Naive thymus-derived CD4-positive, alpha-beta T cell (primary cell): ENCODE measurements at regions not wholly inside any gene's neighbourhood (a gene's known extent, or its start where the extent isn't known, plus 50 kb on each side); places are given as distances from the start of the nearest gene placed in this dataset.
"Not testable (repeated sequence)": the region's sequence is repeated elsewhere in the genome, so short reads cannot be mapped to it uniquely, and the experiment has no call there.

Experiments used
- ATAC-seq: fragments of 150-1000 bp; cut with Tn5 transposase; 2 replicates; pipeline ENCODE4 v1.10.0; 2021; ENCODE audit warnings: mild to moderate bottlenecking, moderate library complexity
- CTCF ChIA-PET: fragments of 350-600 bp; sonication (Branson Sonifier 250); formaldehyde crosslinking; loops from one replicate; lab custom pipeline; 2021; ENCODE audit warnings: antibody characterized with exemption; lab: Charles Lee
- POLR2A ChIA-PET: fragments of 350-600 bp; sonication (Branson Sonifier 250); formaldehyde crosslinking; loops from one replicate; lab custom pipeline; 2021; ENCODE audit warnings: antibody characterized with exemption, inconsistent platforms; lab: Charles Lee
- DNase-seq, 9 donors: peaks; one replicate each; pipeline versions ENCODE4 v3.0.0 to v3.0.0-alpha.2; 2020 to 2022; ENCODE audit warnings: mixed read lengths in 1 of 9
- H3K27ac ChIP-seq: one replicate; pipeline ENCODE4 v1.7.0; 2013; ENCODE audit warnings: mild to moderate bottlenecking, low read depth, low read length, moderate library complexity
- H3K27me3 ChIP-seq, 2 donors: one replicate each; pipeline ENCODE4 v1.7.0; 2013; ENCODE audit warnings: low read length in 2 of 2, mild to moderate bottlenecking in 2 of 2, moderate library complexity in 2 of 2; ENCODE audit not compliant: control insufficient read depth in 2 of 2, insufficient read depth in 2 of 2
- H3K36me3 ChIP-seq, 3 experiments: 1 replicate in 2 of 3; 2 replicates in 1 of 3; pipeline ENCODE4 v1.7.0; 2013; ENCODE audit warnings: low read length in 3 of 3, mild to moderate bottlenecking in 3 of 3, moderate library complexity in 1 of 3; ENCODE audit not compliant: insufficient read depth in 3 of 3, control insufficient read depth in 2 of 3
- H3K4me1 ChIP-seq, 2 donors: one replicate each; pipeline ENCODE4 v1.7.0; 2013; ENCODE audit warnings: low read length in 2 of 2, mild to moderate bottlenecking in 2 of 2, moderate library complexity in 1 of 2; ENCODE audit not compliant: control insufficient read depth in 2 of 2, insufficient read depth in 2 of 2
- H3K4me3 ChIP-seq: 2 replicates; pipeline ENCODE4 v1.7.0; 2013; ENCODE audit warnings: mild to moderate bottlenecking, low read length
- H3K9me3 ChIP-seq, 3 experiments: 1 replicate in 2 of 3; 2 replicates in 1 of 3; pipeline ENCODE4 v1.7.0; 2013; ENCODE audit warnings: low read length in 3 of 3; ENCODE audit not compliant: control insufficient read depth in 2 of 3
- H3K27ac Mint-ChIP-seq, 9 donors: one replicate each; pipeline ENCODE4 v1.8.0; 2020 to 2022; ENCODE audit warnings: mixed read lengths in 9 of 9, mild to moderate bottlenecking in 8 of 9, moderate library complexity in 5 of 9, inconsistent platforms in 2 of 9
- H3K27me3 Mint-ChIP-seq, 5 donors: one replicate each; pipeline ENCODE4 v1.8.0; 2021 to 2022; ENCODE audit warnings: mixed read lengths in 5 of 5, mild to moderate bottlenecking in 1 of 5
- H3K36me3 Mint-ChIP-seq, 5 donors: one replicate each; pipeline ENCODE4 v1.8.0; 2020 to 2022; ENCODE audit warnings: mixed read lengths in 5 of 5, mild to moderate bottlenecking in 3 of 5, inconsistent platforms in 1 of 5
- H3K4me1 Mint-ChIP-seq, 7 donors: one replicate each; pipeline ENCODE4 v1.8.0; 2020 to 2022; ENCODE audit warnings: mixed read lengths in 7 of 7, mild to moderate bottlenecking in 3 of 7, inconsistent platforms in 1 of 7
- H3K4me3 Mint-ChIP-seq, 10 donors: one replicate each; pipeline ENCODE4 v1.8.0; 2020 to 2022; ENCODE audit warnings: mild to moderate bottlenecking in 10 of 10, mixed read lengths in 10 of 10, moderate library complexity in 6 of 10, inconsistent platforms in 2 of 10
- H3K9me3 Mint-ChIP-seq, 11 donors: one replicate each; pipeline ENCODE4 v1.8.0; 2020 to 2022; ENCODE audit warnings: mixed read lengths in 11 of 11, mild to moderate bottlenecking in 4 of 11, inconsistent platforms in 1 of 11, moderate library complexity in 1 of 11
- intact Hi-C, 2 donors: fragments of 100-400 bp; cut with micrococcal nuclease; formaldehyde crosslinking; loops; one replicate each; pipeline ENCODE4 v1.15.1; 2023

GRCh38 chr21:7826174-7826573 is 2695.2 kb upstream of the TPTE start:
- H3K27me3 ChIP-seq, H3K4me1 Mint-ChIP-seq, H3K9me3 ChIP-seq, H3K27me3 Mint-ChIP-seq, intact Hi-C loops, H3K36me3 ChIP-seq, ATAC-seq, CTCF ChIA-PET, H3K27ac Mint-ChIP-seq, H3K36me3 Mint-ChIP-seq, H3K4me1 ChIP-seq, DNase-seq, H3K4me3 Mint-ChIP-seq, POLR2A ChIA-PET, H3K9me3 Mint-ChIP-seq, H3K4me3 ChIP-seq, H3K27ac ChIP-seq: not testable (repeated sequence)

- H3K36me3 Mint-ChIP-seq, H3K4me3 ChIP-seq, CTCF ChIA-PET, H3K27me3 ChIP-seq, ATAC-seq, H3K4me3 Mint-ChIP-seq, H3K27ac Mint-ChIP-seq, H3K4me1 Mint-ChIP-seq, H3K9me3 ChIP-seq, H3K9me3 Mint-ChIP-seq, H3K27ac ChIP-seq, POLR2A ChIA-PET, H3K27me3 Mint-ChIP-seq, H3K4me1 ChIP-seq, DNase-seq, intact Hi-C loops, H3K36me3 ChIP-seq: not testable (repeated sequence)
Measured at GRCh38 chr21:7828260-7828659, 2693.1 kb upstream of the TPTE start.

- H3K9me3 ChIP-seq, DNase-seq, ATAC-seq, CTCF ChIA-PET, H3K36me3 ChIP-seq, H3K4me3 ChIP-seq, H3K4me1 ChIP-seq, intact Hi-C loops, H3K27me3 ChIP-seq, H3K36me3 Mint-ChIP-seq, POLR2A ChIA-PET, H3K27me3 Mint-ChIP-seq, H3K9me3 Mint-ChIP-seq, H3K27ac Mint-ChIP-seq, H3K4me1 Mint-ChIP-seq, H3K27ac ChIP-seq, H3K4me3 Mint-ChIP-seq: not testable (repeated sequence)
Measured at GRCh38 chr21:7829411-7829810, 2692.0 kb upstream of the TPTE start.

GRCh38 chr21:7837315-7837714 is 2684.1 kb upstream of the TPTE start:
- intact Hi-C loops, ATAC-seq, DNase-seq, POLR2A ChIA-PET, H3K9me3 ChIP-seq, H3K9me3 Mint-ChIP-seq, CTCF ChIA-PET, H3K4me3 Mint-ChIP-seq, H3K27me3 ChIP-seq, H3K27me3 Mint-ChIP-seq, H3K27ac Mint-ChIP-seq, H3K4me1 ChIP-seq, H3K4me1 Mint-ChIP-seq, H3K4me3 ChIP-seq, H3K27ac ChIP-seq, H3K36me3 ChIP-seq, H3K36me3 Mint-ChIP-seq: not testable (repeated sequence)

- H3K4me1 Mint-ChIP-seq, H3K27ac ChIP-seq, ATAC-seq, H3K27me3 Mint-ChIP-seq, H3K4me1 ChIP-seq, H3K9me3 ChIP-seq, H3K4me3 ChIP-seq, POLR2A ChIA-PET, H3K27ac Mint-ChIP-seq, H3K9me3 Mint-ChIP-seq, DNase-seq, intact Hi-C loops, H3K36me3 Mint-ChIP-seq, H3K27me3 ChIP-seq, CTCF ChIA-PET, H3K36me3 ChIP-seq, H3K4me3 Mint-ChIP-seq: not testable (repeated sequence)
Measured at GRCh38 chr21:7853426-7853825, 2668.0 kb upstream of the TPTE start.

- CTCF ChIA-PET, ATAC-seq, H3K27ac Mint-ChIP-seq, H3K36me3 Mint-ChIP-seq, H3K4me1 ChIP-seq, H3K36me3 ChIP-seq, H3K27ac ChIP-seq, DNase-seq, H3K27me3 ChIP-seq, H3K9me3 ChIP-seq, H3K4me3 ChIP-seq, H3K9me3 Mint-ChIP-seq, H3K27me3 Mint-ChIP-seq, H3K4me3 Mint-ChIP-seq, POLR2A ChIA-PET, intact Hi-C loops, H3K4me1 Mint-ChIP-seq: not testable (repeated sequence)
Measured at GRCh38 chr21:7853836-7854235, 2667.5 kb upstream of the TPTE start.
